Thoracic aorta (tissue), 2 donors: ENCODE measurements at regions not wholly inside any gene's neighbourhood (a gene's known extent, or its start where the extent isn't known, plus 50 kb on each side); places are given as distances from the start of the nearest gene placed in this dataset.

ENCODE experiments used
- ATAC-seq: fragments of 150-250 bp; one replicate; pipeline ENCODE4 v1.8.0; 2017; ENCODE audit warnings: low read depth; ENCODE audit not compliant: insufficient number of reproducible peaks, low FRiP score
- DNase-seq: peaks from one replicate; pipeline ENCODE4 v3.0.0-alpha.2; 2020; ENCODE audit warnings: low spot score
- H3K27ac ChIP-seq, 2 donors: fragments of 200-600 bp; sonication (generic); 1 replicate in 1 of 2; 2 replicates in 1 of 2; pipeline ENCODE4 v1.5.1; 2016; ENCODE audit warnings: mild to moderate bottlenecking in 2 of 2, moderate library complexity in 2 of 2
- H3K27me3 ChIP-seq: fragments of 200-600 bp; sonication (generic); replicated peaks from 2 replicates; pipeline ENCODE4 v1.6.0; 2016; ENCODE audit warnings: mild to moderate bottlenecking; ENCODE audit not compliant: insufficient read depth
- H3K36me3 ChIP-seq: fragments of 200-600 bp; sonication (generic); one replicate; pipeline ENCODE4 v1.5.1; 2016
- H3K4me1 ChIP-seq, 2 donors: fragments of 200-600 bp; sonication (generic); 1 replicate in 1 of 2; 2 replicates in 1 of 2; pipeline versions ENCODE4 v1.5.1 to v1.6.0; 2016; ENCODE audit warnings: low read depth in 2 of 2, mild to moderate bottlenecking in 1 of 2; ENCODE audit not compliant: control insufficient read depth in 1 of 2
- H3K4me3 ChIP-seq: fragments of 200-600 bp; sonication (generic); 2 replicates; pipeline ENCODE4 v1.5.1; 2016; ENCODE audit warnings: mild to moderate bottlenecking
- H3K9me3 ChIP-seq: fragments of 200-600 bp; sonication (generic); 2 replicates; pipeline ENCODE4 v1.5.1; 2016
- CTCF ChIP-seq: fragments of 200-600 bp; sonication (generic); IDR thresholded peaks from one replicate; pipeline ENCODE4 v1.5.1; 2019; ENCODE audit warnings: antibody characterized with exemption

GRCh38 chr13:99131410-99131809 is 69.2 kb upstream of the UBAC2 start:
- ATAC-seq (no peak), DNase-seq (no peak)
- Histone ChIP-seq H3K4me1 (no peaks in the 10 kb centered on the region), H3K9me3 (no peaks in the 10 kb centered on the region), H3K27ac (no peak overlapping the region), H3K36me3 (no peaks in the 10 kb centered on the region), H3K4me3 (no peak overlapping the region), H3K27me3 (no peaks in the 10 kb centered on the region)
- no peak for TF ChIP-seq CTCF

- DNase-seq = no peak
- Histone ChIP-seq H3K4me1 (no peaks in the 10 kb centered on the region), H3K27ac (no peak overlapping the region), H3K4me3 (no peak overlapping the region), H3K27me3 (no peaks in the 10 kb centered on the region), H3K9me3 (no peaks in the 10 kb centered on the region), H3K36me3 (no peaks in the 10 kb centered on the region)
- ATAC-seq = no peak
- TF ChIP-seq CTCF = no peak
These were observed 68.3 kb upstream of the UBAC2 start for GRCh38 chr13:99132295-99132835.

- no peak for TF ChIP-seq CTCF
- Histone ChIP-seq H3K36me3 (no peaks in the 10 kb centered on the region), H3K27me3 (no peaks in the 10 kb centered on the region), H3K4me3 (no peak overlapping the region), H3K4me1 (no peaks in the 10 kb centered on the region), H3K27ac (no peak overlapping the region), H3K9me3 (no peaks in the 10 kb centered on the region)
- ATAC-seq (no peak), DNase-seq (no peak)
These were observed 67.4 kb upstream of the UBAC2 start for GRCh38 chr13:99133230-99133629.

- no peak for TF ChIP-seq CTCF
- H3K4me1 ChIP-seq = no peaks in the 10 kb centered on the region
- no peaks in the 10 kb centered on the region for H3K27me3 ChIP-seq
- H3K4me3 ChIP-seq = no peak overlapping the region
- ATAC-seq = no peak
- no peak overlapping the region for H3K27ac ChIP-seq
- DNase-seq = no peak
- H3K36me3 ChIP-seq = no peaks in the 10 kb centered on the region
- H3K9me3 ChIP-seq = no peaks in the 10 kb centered on the region
These were observed 66.8 kb upstream of the UBAC2 start for GRCh38 chr13:99133848-99134247.

- H3K4me3 ChIP-seq = no peak overlapping the region
- H3K27me3 ChIP-seq = no peaks in the 10 kb centered on the region
- ATAC-seq (no peak), DNase-seq (no peak)
- H3K27ac ChIP-seq = no peak overlapping the region
- no peaks in the 10 kb centered on the region for H3K9me3 ChIP-seq
- TF ChIP-seq CTCF = no peak
- H3K36me3 ChIP-seq = no peaks in the 10 kb centered on the region
- H3K4me1 ChIP-seq = no peaks in the 10 kb centered on the region
These were observed 65.1 kb upstream of the UBAC2 start for GRCh38 chr13:99135591-99135990.
